A549 (cell line): ENCODE measurements at regions not wholly inside any gene's neighbourhood (a gene's known extent, or its start where the extent isn't known, plus 50 kb on each side); places are given as distances from the start of the nearest gene placed in this dataset.

Experiments
- EP300 ChIP-seq, 2 experiments: fragments of >200 bp; sonication (Bioruptor Twin); formaldehyde crosslinking; IDR thresholded peaks; 2 replicates in 1 of 2; 3 replicates in 1 of 2; pipeline ENCODE4 v1.6.1; 2016 to 2017
- JUNB ChIP-seq: fragments of >200 bp; sonication (Bioruptor Twin); formaldehyde crosslinking; IDR thresholded peaks from 2 replicates; pipeline ENCODE4 v1.6.1; 2016
- POLR2A ChIP-seq: IDR thresholded peaks from 2 replicates; pipeline ENCODE4 v1.6.1; 2012; ENCODE audit warnings: mild to moderate bottlenecking, low read length
- TF ChIP-seq, protein P1 (sequence below): fragments of >200 bp; sonication (Bioruptor Twin); formaldehyde crosslinking; IDR thresholded peaks from 3 replicates; pipeline ENCODE4 v1.5.1; 2016
- TF ChIP-seq, protein P2 (sequence below): fragments of 250-450 bp; sonication (Bioruptor Pico); IDR thresholded peaks from 2 replicates; pipeline ENCODE4 v1.5.0; 2021; ENCODE audit warnings: mild to moderate bottlenecking, moderate library complexity, borderline replicate concordance
- TF ChIP-seq, protein P3 (sequence below): fragments of 200-600 bp; sonication (generic); IDR thresholded peaks from 2 replicates; pipeline ENCODE4 v1.6.1; 2016; ENCODE audit warnings: antibody characterized with exemption, mild to moderate bottlenecking, moderate library complexity

DNA sequence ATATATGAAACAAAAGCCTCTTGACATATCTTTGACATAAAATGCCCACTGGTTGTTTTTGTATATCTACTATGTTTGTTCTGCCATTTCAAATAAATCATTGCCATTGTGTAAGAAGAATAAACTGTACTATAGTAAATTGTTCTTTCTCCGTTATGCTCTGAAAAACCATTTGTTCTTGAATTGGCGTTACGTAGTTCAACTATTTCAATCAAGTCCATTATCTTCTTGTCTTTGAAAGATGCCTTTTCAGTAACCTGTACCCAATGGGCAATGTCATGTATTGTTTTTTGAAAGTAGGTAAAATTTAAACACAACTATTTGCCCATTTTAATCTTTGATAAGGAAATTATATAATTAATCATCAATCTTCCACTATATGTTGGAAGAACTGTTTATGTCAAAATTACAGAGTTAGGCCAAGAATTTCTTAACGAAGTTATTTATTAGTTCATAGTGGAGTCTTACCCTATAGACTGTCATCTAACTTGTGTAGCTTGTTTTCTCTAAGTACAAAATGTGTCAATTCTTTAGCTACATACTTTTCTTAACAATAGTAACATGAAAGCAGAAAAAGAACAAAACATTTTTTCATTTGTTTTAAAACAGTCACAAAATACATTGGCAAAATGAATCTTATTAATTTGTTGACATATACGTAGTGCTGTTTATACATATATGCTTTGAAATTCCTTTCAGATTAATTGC, 294.8 kb downstream of the PTPRC start:
- TF ChIP-seq, protein P1, sequence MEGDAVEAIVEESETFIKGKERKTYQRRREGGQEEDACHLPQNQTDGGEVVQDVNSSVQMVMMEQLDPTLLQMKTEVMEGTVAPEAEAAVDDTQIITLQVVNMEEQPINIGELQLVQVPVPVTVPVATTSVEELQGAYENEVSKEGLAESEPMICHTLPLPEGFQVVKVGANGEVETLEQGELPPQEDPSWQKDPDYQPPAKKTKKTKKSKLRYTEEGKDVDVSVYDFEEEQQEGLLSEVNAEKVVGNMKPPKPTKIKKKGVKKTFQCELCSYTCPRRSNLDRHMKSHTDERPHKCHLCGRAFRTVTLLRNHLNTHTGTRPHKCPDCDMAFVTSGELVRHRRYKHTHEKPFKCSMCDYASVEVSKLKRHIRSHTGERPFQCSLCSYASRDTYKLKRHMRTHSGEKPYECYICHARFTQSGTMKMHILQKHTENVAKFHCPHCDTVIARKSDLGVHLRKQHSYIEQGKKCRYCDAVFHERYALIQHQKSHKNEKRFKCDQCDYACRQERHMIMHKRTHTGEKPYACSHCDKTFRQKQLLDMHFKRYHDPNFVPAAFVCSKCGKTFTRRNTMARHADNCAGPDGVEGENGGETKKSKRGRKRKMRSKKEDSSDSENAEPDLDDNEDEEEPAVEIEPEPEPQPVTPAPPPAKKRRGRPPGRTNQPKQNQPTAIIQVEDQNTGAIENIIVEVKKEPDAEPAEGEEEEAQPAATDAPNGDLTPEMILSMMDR, result no peak
- TF ChIP-seq, protein P2, sequence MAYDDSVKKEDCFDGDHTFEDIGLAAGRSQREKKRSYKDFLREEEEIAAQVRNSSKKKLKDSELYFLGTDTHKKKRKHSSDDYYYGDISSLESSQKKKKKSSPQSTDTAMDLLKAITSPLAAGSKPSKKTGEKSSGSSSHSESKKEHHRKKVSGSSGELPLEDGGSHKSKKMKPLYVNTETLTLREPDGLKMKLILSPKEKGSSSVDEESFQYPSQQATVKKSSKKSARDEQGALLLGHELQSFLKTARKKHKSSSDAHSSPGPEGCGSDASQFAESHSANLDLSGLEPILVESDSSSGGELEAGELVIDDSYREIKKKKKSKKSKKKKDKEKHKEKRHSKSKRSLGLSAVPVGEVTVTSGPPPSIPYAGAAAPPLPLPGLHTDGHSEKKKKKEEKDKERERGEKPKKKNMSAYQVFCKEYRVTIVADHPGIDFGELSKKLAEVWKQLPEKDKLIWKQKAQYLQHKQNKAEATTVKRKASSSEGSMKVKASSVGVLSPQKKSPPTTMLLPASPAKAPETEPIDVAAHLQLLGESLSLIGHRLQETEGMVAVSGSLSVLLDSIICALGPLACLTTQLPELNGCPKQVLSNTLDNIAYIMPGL (CRISPR knock-in tag), result no peak
- TF ChIP-seq POLR2A, result no peak
- no peak for TF ChIP-seq EP300 (IDR thresholded peaks at IDR 0.05)
- TF ChIP-seq, protein P3, sequence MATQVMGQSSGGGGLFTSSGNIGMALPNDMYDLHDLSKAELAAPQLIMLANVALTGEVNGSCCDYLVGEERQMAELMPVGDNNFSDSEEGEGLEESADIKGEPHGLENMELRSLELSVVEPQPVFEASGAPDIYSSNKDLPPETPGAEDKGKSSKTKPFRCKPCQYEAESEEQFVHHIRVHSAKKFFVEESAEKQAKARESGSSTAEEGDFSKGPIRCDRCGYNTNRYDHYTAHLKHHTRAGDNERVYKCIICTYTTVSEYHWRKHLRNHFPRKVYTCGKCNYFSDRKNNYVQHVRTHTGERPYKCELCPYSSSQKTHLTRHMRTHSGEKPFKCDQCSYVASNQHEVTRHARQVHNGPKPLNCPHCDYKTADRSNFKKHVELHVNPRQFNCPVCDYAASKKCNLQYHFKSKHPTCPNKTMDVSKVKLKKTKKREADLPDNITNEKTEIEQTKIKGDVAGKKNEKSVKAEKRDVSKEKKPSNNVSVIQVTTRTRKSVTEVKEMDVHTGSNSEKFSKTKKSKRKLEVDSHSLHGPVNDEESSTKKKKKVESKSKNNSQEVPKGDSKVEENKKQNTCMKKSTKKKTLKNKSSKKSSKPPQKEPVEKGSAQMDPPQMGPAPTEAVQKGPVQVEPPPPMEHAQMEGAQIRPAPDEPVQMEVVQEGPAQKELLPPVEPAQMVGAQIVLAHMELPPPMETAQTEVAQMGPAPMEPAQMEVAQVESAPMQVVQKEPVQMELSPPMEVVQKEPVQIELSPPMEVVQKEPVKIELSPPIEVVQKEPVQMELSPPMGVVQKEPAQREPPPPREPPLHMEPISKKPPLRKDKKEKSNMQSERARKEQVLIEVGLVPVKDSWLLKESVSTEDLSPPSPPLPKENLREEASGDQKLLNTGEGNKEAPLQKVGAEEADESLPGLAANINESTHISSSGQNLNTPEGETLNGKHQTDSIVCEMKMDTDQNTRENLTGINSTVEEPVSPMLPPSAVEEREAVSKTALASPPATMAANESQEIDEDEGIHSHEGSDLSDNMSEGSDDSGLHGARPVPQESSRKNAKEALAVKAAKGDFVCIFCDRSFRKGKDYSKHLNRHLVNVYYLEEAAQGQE, result no peak
- no peak for TF ChIP-seq JUNB
